Transverse colon (tissue), 4 donors: ENCODE measurements at regions not wholly inside any gene's neighbourhood (a gene's known extent, or its start where the extent isn't known, plus 50 kb on each side); places are given as distances from the start of the nearest gene placed in this dataset.

Source experiments
- EP300 ChIP-seq: sonication (generic); formaldehyde crosslinking; IDR thresholded peaks from one replicate; pipeline ENCODE4 v1.6.1; 2017; ENCODE audit warnings: antibody characterized with exemption, low read depth
- POLR2A ChIP-seq: fragments of 450-650 bp; IDR thresholded peaks from one replicate; pipeline ENCODE4 v1.6.1; 2016; ENCODE audit warnings: antibody characterized with exemption, mild to moderate bottlenecking, moderate library complexity
- POLR2AphosphoS5 ChIP-seq, 3 donors: sonication (generic); formaldehyde crosslinking; IDR thresholded peaks; one replicate each; pipeline ENCODE4 v1.6.1; 2016; ENCODE audit warnings: antibody characterized with exemption in 3 of 3
- TF ChIP-seq, protein P1 (sequence below), 5 experiments: fragments of 200-600 bp in 3 of 5; fragments of 450-650 bp in 2 of 5; sonication (generic) in 3 of 5; IDR thresholded peaks; 1 replicate in 2 of 5; 2 replicates in 3 of 5; pipeline ENCODE4 v1.5.1; 2016 to 2017; ENCODE audit warnings: antibody characterized with exemption in 5 of 5, inconsistent platforms in 3 of 5, mild to moderate bottlenecking in 2 of 5, moderate library complexity in 1 of 5

DNA sequence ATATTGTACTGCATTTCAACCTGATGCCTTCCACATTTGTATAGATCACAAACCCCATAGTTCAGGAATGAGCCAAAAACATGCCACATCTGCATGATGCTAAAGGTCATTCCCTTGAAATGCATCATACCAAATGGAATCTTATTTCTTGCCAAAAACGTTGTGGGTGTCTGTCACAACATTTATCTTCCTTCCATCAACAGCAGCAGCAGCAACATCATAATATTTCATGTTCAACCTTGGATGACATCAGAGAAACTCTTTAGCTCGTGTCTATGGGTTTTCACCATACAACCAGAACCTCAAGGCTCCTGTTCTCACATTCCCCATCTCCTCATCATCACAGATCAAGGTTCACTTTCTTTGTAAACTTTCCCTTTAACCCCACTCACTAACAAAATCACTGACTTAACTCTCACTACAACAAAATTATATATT is 221.3 kb upstream of the CTAGE1 start:
- TF ChIP-seq, protein P1, sequence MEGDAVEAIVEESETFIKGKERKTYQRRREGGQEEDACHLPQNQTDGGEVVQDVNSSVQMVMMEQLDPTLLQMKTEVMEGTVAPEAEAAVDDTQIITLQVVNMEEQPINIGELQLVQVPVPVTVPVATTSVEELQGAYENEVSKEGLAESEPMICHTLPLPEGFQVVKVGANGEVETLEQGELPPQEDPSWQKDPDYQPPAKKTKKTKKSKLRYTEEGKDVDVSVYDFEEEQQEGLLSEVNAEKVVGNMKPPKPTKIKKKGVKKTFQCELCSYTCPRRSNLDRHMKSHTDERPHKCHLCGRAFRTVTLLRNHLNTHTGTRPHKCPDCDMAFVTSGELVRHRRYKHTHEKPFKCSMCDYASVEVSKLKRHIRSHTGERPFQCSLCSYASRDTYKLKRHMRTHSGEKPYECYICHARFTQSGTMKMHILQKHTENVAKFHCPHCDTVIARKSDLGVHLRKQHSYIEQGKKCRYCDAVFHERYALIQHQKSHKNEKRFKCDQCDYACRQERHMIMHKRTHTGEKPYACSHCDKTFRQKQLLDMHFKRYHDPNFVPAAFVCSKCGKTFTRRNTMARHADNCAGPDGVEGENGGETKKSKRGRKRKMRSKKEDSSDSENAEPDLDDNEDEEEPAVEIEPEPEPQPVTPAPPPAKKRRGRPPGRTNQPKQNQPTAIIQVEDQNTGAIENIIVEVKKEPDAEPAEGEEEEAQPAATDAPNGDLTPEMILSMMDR (IDR thresholded peaks at IDR 0.05): no peak
- TF ChIP-seq POLR2A (no peak), POLR2AphosphoS5 (IDR thresholded peaks at IDR 0.05) (no peak), EP300 (no peak)
